ENCODE measurements at regions not wholly inside any gene's neighbourhood (a gene's known extent, or its start where the extent isn't known, plus 50 kb on each side); places are given as distances from the start of the nearest gene placed in this dataset.

- no peak for TF ChIP-seq CTCF (IDR thresholded peaks at IDR 0.05; ENCODE audit: low read depth, low read length)
Observed at GRCh38 chr5:171580502-171581265, 161.2 kb downstream of the FGF18 start.

GRCh38 chr5:171581781-171582180, 162.3 kb downstream of the FGF18 start:
- TF ChIP-seq CTCF (IDR thresholded peaks at IDR 0.05; ENCODE audit: low read depth, low read length) = no peak
- no peak for DNase-seq (ENCODE audit: extremely low read depth, low read depth)

More at GRCh38 chr5:171580502-171581265, 161.2 kb downstream of the FGF18 start:
- DNase-seq (ENCODE audit: extremely low read depth, low read depth) = peak; percentile 34

GRCh38 chr5:171582849-171583248, 163.4 kb downstream of the FGF18 start:
- no peak for TF ChIP-seq CTCF (IDR thresholded peaks at IDR 0.05; ENCODE audit: low read depth, low read length)
- no peak for DNase-seq (ENCODE audit: extremely low read depth, low read depth)

- DNase-seq (ENCODE audit: extremely low read depth, low read depth) = no peak
- no peak for TF ChIP-seq CTCF (IDR thresholded peaks at IDR 0.05; ENCODE audit: low read depth, low read length)
Observed at GRCh38 chr5:171585981-171586380, 166.5 kb downstream of the FGF18 start.

- TF ChIP-seq CTCF (IDR thresholded peaks at IDR 0.05; ENCODE audit: low read depth, low read length) = no peak
- no peak for DNase-seq (ENCODE audit: extremely low read depth, low read depth)
Observed at GRCh38 chr5:171586436-171586835, 167.0 kb downstream of the FGF18 start.

GRCh38 chr5:171588046-171588445, 168.6 kb downstream of the FGF18 start:
- DNase-seq (ENCODE audit: extremely low read depth, low read depth) = no peak
- TF ChIP-seq CTCF (IDR thresholded peaks at IDR 0.05; ENCODE audit: low read depth, low read length) = no peak

- DNase-seq (ENCODE audit: extremely low read depth, low read depth) = no peak
Observed at GRCh38 chr5:171588790-171589189, 169.3 kb downstream of the FGF18 start.

More at GRCh38 chr5:171588790-171589189, 169.3 kb downstream of the FGF18 start:
- TF ChIP-seq CTCF (IDR thresholded peaks at IDR 0.05; ENCODE audit: low read depth, low read length) = no peak
